Choroid plexus epithelial cell (primary cell): ENCODE measurements at regions not wholly inside any gene's neighbourhood (a gene's known extent, or its start where the extent isn't known, plus 50 kb on each side); places are given as distances from the start of the nearest gene placed in this dataset.

ENCODE experiments used
- DNase-seq: peaks from one replicate; pipeline ENCODE4 v3.0.0-alpha.2; 2010; ENCODE audit warnings: low read depth
- H3K4me3 ChIP-seq: 2 replicates; pipeline ENCODE4 v1.5.1; 2011; ENCODE audit warnings: low read depth, mild to moderate bottlenecking, control low read depth, low read length, moderate library complexity
- TF ChIP-seq, protein P1 (sequence below): conservative IDR thresholded peaks from 2 replicates; pipeline ENCODE4 v1.5.1; 2011; ENCODE audit warnings: low read depth, mild to moderate bottlenecking, control low read depth, inconsistent platforms, low read length, moderate library complexity

GRCh38 chr6:112660626-112661025, 313.5 kb downstream of the RFPL4B start:
- TF ChIP-seq, protein P1, sequence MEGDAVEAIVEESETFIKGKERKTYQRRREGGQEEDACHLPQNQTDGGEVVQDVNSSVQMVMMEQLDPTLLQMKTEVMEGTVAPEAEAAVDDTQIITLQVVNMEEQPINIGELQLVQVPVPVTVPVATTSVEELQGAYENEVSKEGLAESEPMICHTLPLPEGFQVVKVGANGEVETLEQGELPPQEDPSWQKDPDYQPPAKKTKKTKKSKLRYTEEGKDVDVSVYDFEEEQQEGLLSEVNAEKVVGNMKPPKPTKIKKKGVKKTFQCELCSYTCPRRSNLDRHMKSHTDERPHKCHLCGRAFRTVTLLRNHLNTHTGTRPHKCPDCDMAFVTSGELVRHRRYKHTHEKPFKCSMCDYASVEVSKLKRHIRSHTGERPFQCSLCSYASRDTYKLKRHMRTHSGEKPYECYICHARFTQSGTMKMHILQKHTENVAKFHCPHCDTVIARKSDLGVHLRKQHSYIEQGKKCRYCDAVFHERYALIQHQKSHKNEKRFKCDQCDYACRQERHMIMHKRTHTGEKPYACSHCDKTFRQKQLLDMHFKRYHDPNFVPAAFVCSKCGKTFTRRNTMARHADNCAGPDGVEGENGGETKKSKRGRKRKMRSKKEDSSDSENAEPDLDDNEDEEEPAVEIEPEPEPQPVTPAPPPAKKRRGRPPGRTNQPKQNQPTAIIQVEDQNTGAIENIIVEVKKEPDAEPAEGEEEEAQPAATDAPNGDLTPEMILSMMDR = no peak
- H3K4me3 ChIP-seq = no peak overlapping the region
- no peak for DNase-seq

- TF ChIP-seq, protein P1 = no peak
- H3K4me3 ChIP-seq = no peak overlapping the region
- no peak for DNase-seq
Measured at GRCh38 chr6:112663698-112664097, 316.6 kb downstream of the RFPL4B start.

DNA sequence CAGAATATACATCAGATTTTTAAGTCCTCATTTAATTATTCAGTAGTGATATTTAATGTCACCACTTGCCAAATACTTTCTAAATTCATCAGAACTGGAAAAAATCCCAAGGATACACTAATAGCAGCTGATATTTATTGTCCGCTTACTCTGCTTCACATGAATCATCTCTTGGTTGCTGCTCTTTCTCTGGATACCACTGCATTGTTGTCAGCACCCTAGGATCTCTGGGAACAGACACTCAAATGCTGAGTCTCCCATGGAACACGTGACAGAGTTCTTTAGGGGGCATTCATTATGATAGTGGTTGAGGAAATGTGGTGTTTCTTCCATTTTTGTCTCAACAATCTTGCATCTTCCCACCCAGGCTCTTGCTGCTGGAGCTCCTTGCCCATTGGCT, 318.0 kb downstream of the RFPL4B start:
- peak; percentile 45 for DNase-seq
- no peak overlapping the region for H3K4me3 ChIP-seq
- TF ChIP-seq, protein P1 = no peak

GRCh38 chr6:112665815-112666214, 318.7 kb downstream of the RFPL4B start:
- H3K4me3 ChIP-seq = no peak overlapping the region
- peak; percentile 57 for DNase-seq
- TF ChIP-seq, protein P1 = no peak

- TF ChIP-seq, protein P1 = no peak
Measured at GRCh38 chr6:112667427-112667826, 320.3 kb downstream of the RFPL4B start.

GRCh38 chr6:112680091-112680490, 333.0 kb downstream of the RFPL4B start:
- no peak overlapping the region for H3K4me3 ChIP-seq
- TF ChIP-seq, protein P1 = no peak
- peak; percentile 26 for DNase-seq

More at GRCh38 chr6:112667427-112667826, 320.3 kb downstream of the RFPL4B start:
- DNase-seq = no peak
- no peak overlapping the region for H3K4me3 ChIP-seq

GRCh38 chr6:112682071-112682470, 334.9 kb downstream of the RFPL4B start:
- TF ChIP-seq, protein P1 = no peak
- no peak overlapping the region for H3K4me3 ChIP-seq
- DNase-seq = no peak
